DMS 273 treated with DMSO at 0.1 percent for 48 hours (cell line): ENCODE measurements at regions not wholly inside any gene's neighbourhood (a gene's known extent, or its start where the extent isn't known, plus 50 kb on each side); places are given as distances from the start of the nearest gene placed in this dataset.

Experiments
- DNase-seq: peaks from one replicate; lab custom pipeline; 2025; lab: John Stamatoyannopoulos, UW

DNA sequence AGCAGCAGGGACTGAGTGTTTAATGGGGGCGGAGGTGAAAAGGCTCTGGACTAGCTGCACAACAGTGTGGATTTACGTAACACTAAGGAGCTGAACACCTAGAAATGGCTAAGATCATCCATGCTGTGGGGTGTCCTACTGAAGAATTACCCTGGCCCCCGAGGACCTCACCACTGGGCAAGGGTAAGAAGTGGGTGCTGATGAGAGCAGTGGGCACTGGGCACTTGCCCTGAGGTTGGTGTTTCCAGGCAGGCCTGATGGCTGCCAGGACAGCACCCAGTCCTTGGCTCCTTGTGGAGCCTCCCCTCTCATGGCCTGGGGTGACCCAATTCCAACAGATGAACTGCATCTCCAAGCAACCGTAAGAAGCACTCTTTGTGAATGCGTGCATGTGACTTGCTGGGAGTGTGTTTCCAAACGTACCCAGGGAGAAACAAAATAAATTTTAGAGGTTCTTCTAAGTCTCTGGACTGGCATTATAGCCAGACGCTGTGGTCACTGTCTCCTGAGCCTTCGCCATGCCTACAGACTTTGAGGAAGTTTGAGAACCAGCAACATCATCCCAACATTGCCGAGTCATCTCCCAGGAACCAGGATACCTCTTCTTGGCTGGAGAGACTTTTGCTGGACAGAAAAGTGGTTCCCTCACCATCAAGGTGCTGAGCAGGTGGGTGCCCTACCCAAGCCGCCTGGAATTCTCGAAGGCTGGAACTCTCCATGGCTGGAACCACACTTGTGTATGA lies 245.9 kb downstream of the ERMARD start:
- DNase-seq: no peak

DNA sequence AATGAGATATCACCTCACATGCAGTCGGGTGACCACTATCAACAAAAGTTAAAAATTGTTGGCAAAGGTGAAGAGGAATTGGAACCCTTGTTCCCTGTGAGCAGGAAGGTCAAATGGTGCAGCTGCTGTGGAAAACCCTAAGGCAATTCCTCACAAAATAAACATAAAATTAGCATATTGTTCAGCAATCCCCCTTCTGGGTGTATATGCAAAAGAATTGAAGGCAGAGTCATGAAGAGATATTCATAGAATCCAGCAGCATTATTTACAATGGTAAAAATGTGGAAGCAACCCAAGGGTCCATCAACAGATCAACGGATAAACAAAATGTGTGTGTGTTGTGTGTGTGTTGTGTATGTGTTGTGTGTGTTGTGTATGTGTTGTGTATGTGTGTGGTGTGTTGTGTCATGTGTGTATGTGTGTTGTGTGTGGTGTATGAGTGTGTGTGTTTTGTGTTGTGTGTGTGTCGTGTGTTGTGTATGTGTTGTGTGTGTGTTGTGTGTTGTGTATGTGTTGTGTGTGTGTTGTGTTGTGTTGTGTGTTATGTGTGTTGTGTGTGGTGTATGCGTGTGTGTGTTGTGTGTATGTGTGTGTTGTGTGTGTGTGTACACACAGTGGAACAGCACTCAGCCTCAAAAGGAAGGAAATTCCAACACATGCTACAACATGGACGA lies 245.1 kb downstream of the ERMARD start:
- DNase-seq: no peak

DNA sequence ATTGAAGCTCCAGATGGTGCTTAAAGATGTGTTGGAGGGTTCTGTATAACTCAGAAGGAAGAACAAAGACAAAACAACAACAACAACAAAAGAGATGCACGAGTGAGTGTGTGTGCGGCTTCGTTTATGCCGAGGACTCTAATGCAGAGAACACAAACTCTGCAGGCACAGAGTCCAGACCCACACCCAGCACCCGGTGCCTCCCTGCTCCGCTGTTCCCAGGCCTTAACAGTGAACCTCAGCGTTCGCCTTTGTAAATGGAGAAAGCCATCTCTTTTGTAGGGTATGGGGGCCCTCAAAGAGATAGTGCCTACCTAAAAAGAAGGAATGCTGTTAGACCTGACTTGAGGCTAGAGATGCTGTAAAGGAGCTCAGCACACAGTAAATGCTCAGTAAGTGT lies 243.3 kb downstream of the ERMARD start:
- no peak for DNase-seq

DNA sequence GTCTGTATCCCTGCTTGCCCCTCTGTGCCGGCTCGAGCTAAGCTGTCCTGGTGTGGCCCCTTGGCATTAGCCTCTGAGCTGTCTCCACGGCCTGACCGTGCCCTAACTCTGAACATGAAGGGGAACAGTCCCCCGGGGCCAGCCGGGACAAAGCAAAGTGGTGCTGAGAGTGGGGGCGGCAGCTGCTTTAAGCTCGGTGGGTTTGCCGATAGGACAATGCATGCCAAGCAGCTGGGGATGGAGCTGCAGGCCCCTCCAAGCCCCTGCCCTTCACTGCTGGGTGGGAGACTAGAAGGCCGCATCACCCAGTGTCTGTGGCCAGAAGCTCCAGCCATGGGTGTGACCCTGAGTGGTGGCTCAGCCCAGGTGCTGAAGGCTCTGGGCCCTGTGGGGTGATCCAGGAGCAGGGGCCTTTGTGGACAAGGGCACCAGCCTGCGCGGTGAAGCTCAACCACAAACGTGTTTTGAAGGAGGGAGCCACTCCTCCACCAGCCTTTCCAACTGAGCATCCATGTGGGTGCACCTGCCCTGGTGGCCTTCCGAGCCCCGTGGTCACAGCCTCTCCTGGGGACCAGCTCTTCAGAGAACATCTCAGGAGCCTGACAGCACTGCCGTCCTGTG lies 242.5 kb downstream of the ERMARD start:
- no peak for DNase-seq

DNA sequence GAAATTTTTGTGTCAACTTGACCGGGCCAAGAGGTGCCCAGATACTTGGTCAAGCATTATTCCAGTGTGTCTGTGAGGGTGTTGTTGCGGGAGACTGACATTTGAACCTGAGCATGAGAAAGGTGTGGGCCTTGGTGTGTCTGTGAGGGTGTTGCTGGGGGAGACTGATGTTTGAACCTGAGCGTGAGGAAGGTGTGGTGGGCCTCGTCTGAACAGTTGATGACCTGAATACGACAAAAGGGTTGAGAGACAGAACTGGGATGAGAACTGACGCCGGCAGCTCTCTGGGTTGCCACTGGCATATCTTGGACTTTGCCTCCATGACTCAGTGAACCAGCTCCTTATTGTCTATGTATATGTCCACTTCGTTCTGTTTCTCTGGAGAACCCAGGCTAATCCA lies 240.5 kb downstream of the ERMARD start:
- DNase-seq: no peak

DNA sequence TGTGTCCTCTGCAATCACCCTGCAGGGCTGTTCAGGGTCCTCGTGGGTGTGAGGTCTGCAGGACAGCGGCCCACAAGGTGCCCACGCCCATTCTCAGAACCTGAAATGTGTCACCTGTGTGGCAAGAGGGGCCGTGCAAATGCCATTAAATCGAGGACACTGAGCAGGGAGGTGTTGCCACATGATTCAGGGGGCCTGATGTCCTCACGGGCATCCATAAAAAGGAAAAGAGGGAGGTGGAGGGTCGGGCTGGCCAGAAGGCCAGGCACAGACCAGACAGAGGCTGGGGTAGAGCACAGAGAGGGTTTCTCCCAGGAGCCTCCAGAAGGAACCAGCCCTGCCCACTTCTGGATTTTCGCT lies 239.6 kb downstream of the ERMARD start:
- no peak for DNase-seq

DNA sequence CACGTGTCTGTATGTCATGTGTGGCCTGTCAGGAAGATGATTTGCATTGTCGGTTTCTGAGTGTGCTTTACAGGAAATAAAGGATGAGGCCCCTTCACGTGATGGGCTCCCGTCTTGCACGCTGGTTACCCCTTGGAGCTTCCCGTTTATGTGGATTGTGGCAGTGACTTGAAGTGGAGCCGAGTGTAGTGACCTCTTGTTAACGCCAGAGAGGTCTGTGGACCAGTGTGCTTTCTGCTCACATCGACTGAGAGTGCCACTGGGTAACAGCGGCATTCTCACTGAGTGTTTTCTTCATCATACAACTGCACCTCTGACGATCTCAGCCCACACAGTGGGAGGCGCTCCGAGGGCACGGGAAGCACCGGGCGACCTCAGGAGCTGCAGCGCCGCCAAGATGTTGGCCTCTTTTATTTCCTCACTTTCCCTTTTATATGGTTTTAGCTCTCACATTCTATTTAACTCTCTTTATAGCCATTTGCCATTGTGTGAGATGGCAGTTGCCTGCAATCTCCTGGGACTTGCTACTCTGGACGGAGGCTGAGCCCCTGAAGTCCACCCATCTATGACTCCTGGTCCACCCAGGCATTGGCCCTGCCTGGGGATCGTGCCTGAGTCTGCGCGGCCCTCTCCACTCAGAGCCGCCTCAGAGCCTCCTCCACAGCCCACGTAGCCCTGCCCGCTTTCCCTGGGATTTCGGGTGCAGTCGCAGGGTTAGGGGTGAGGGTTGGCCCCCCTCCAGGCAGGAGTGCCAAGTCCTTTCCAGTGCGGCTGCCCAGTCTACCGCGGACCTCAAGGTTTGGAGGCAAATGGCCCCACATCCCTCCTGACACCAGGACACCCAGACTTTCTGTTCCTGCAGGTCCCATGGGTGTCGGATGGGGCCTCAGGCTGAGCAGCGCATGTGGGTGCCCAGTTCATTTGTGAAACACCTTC lies 238.9 kb downstream of the ERMARD start:
- no peak for DNase-seq

DNA sequence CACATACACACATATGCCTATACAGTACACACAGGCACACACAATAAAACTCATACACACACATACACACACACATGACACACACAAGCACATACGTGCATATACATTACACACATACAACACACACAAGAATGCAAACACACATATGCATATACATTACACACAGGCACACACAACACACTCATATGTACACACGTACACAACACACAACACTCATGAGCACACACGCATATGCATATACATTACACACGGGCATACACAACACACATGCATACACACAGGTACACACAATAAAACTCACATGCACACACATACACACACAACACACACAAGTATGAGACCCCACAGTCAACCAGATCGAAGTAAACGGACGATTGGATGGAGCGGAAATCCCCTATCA lies 238.2 kb downstream of the ERMARD start:
- DNase-seq: no peak

DNA sequence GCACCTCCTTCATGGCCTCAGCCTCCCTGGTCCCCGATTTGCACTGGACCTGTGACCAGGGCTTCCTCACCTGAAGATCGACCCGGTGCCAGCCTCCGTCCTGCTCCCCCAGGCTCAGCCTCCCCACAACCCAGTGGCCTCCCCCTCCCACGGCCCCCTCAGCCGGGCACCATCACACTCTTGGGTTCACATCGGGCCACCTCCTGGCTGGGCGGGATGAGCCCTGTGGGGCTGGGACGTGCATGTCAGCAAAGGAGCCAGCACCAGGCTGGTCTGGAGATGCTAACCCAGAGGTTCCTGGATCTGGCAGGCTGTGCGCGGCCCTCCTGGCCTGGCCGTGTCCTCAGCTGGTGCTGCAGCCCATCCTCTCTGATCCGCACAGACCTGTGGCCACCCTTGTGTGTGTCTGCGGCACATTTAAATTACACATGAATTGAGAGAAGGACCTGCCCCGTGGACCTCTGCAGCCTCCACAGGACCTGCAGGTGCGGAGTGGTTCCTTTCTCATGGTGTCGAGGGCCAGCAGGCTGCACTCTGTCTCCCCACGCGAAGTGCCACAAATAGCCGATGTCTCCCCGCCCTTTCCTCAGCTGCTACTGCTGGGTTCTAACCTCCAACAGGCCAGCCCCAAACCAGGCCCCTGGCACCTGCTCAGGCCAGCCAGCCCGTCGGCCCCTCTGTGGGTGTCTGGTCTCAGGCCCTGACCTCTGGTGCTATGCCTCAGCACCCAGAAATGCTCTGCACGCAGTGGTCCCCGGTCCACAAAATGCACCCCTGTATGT lies 237.5 kb downstream of the ERMARD start:
- DNase-seq: no peak

DNA sequence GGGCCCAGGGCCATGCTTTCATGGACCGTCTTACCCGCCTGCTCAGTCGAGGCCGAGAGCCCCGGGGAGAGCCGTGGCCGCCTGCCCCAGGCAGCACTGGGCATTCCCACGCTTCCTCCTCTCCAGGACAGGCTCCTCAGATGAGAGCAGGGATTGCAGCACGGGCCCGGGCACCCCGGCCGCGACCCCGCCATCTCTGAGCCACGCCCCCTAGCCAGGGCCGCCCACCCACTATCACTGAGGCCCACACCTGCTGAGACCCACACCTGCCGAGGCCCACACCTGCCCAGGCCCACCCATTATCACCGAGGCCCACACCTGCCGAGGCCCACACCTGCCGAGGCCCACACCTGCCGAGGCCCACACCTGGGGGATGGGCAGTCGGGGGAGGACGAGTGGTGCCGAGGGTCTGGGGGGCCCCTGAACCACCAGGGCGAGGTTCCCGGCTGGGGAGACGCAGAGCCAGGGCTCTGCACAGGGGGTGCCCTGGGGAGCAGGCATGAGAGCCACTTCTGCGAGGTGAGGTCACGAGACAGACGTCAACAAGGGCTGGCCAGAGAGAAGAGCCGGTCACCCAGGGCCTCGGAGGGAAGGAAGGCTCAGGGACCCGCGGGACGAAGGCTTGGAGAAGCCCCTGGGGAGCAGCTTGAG lies 235.6 kb downstream of the ERMARD start:
- DNase-seq: no peak

DNA sequence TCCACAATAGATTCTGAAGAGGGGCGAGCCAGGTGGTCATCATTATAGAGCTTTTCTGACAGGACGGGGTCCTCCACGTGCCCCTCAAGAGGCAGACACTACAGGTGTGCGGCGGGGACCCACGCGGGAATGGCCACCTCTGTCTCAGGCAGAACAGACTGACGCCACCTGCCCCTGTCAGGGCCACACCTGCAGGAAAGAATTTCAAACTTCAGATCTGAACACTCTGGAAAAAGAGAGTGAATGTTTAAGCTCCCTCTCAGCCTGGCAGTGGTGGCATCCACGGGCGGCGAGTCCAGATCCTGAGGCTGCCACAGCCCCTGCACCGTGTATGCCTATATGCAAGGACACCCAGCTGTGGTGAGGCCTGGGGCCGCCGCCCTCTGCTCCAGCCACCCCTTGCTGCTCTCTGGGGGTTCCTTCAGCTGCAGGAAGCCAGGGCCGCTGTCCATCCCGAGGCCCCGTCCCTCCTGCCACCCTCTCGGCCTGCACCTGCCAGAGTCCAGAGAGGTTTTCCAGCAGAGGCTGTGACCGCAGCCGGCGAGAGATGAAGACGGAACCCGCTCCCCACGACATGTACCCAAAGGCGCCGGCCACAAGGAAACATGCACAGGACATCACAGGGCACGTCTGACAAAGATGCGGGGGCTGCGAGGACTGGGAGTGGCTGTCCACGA lies 234.9 kb downstream of the ERMARD start:
- DNase-seq: no peak

DNA sequence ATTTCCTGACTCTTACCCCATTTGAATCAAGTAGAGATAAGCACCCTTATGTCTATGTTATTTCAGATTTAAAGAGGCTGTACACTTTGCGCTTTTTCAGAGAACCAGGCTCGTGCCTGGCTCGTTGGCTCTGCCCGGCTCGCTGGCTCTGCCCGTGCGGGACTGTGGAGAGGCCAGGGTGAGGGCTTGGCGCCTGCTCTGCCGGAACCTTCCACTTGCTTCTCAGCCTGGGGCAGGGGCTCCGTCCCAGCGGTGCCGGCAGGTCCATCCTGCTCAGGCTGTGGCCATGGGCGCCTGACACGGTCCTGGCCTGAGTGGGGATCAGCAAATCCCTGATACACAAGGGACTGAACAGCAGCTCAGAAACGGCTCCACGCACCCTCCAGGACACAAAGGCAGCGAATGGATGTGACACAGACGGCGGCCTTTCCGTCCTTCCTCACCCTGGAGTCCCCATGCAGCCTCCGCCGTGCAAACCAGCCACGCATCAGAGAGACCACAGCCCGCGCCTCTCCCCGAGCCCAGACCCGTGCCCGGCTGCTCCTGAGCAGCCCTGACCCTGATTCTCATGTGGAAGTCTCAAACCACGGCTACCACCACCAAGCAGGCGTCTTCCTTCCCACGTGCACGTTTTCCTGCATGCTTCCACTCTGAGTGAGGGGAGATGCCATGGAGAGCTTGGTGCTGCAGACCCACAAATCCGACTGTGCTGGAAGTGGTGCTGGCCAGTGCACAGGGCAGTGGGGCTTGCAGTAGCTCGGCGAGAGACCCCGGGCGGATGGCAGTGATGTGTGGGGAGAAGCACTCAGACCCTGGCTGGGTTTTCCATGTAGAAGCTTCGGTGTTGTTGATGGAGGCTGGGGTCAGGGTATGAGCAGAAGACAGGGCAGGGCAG lies 233.9 kb downstream of the ERMARD start:
- no peak for DNase-seq

DNA sequence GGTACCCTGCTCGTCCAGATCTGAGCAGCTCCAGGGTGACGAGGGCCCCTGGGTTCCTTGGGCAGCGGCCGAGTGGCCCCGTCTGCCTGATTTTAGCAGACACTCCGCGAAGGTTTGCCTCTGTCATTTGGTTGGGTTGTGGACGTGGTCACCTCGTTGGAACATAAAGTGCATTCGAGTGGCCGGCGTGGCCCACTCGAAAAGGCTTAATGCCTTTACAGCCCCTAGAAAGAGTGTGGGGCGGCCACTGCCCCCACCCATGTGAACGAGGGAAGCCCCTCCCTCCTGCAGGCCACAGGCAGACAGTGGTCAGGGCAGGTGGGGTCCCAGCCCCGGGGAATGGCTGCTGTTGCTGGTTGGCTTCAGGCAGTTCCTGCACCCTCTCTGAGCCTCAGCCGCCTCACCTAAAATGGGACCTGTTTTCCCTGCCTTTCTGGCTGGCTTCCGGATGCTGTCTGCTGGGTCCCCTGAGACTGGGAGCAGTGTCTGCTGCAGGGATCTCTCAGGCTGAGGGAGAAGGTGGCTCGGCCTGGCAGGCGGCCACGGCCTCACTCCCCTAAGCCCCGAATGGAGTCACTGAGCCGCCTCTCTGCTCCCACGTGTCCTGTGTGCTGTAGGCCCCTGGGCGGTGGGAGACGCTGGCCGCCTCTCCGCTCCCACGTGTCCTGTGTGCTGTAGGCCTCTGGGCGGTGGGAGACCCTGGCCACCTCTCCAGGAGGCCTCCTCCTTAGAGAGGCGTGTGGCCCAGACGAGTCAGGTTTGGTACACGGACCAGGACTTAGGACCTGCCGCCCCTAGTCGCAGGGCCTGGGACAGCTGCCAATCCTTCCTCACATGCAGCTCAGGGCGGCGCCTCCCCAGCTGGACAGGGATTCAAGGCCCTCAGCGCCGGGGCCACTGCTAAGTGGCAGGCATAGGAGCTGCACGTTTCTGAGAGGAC lies 233.0 kb downstream of the ERMARD start:
- DNase-seq: no peak

DNA sequence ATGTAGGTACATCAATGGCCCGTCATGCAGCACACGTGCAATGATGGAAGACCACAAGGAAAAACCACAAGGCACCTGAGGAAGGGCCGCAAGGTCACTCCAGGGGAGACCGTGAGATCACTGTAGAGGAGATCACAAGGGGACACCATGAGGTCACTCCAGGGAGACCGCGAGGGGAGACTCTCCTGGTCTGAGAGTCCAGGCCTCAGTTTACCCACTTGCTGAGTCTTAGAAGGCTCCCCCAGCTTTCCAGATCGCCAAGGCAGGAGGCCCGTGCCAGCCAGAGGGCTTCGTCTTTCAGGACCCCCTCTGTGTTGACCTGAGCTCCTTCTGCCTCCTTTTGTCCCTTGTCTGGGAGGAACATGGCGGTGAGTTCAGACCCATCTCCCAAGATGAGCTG lies 232.2 kb downstream of the ERMARD start:
- DNase-seq: no peak

DNA sequence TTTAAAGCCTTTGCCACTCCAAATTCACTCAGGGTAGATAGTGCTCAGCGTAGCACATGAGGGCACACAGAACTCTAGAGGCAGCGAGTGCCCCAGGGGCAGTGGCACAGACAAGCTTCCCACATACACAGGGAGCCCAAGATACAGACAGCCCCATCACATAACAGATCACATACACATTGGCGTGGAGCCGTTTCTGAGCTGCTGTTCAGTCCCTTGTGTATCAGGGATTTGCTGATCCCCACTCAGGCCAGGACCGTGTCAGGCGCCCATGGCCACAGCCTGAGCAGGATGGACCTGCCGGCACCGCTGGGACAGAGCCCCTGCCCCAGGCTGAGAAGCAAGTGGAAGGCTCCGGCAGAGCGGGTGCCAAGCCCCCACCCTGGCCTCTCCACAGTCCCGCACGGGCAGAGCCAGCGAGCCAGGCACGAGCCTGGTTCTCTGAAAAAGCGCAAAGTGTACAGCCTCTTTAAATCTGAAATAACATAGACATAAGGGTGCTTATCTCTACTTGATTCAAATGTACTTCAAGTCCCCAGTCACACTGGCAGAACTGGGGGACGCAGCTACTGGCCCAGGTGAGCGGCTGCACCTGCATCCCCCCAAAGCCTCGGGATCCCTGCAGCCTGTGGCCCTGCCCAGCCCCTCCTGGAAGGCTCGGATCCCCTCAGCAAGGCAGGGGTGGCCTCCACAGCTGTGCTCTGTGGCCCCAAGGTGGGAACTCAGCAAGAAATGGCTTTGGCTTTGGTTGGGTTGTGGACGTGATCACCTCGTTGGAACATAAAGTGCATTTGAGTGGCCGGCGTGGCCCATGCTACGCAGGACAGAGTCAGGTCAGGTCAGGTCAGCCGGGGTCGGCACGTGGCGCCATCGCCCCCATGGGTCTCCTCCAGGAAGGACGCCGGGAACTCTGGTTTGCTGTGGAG lies 231.3 kb downstream of the ERMARD start:
- DNase-seq: no peak

DNA sequence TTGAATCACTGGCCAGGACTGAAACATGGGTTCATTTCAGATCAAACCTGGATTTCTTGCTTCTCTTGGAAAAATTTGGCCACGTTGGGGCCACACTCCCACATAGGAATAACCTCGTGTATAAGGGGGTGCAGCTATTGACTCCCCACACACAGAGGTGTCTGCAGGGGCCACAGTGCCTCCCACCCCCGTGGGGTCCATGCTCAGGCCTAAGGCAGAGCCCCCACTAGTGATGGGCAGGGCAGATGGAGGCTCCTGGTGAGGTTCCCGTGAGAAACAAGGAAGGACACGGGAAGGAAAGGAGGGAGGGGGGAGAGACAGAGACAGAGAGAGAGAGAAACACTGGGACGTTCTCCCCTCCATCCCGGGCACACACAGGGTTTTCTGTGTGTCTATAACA lies 230.5 kb downstream of the ERMARD start:
- DNase-seq: no peak

DNA sequence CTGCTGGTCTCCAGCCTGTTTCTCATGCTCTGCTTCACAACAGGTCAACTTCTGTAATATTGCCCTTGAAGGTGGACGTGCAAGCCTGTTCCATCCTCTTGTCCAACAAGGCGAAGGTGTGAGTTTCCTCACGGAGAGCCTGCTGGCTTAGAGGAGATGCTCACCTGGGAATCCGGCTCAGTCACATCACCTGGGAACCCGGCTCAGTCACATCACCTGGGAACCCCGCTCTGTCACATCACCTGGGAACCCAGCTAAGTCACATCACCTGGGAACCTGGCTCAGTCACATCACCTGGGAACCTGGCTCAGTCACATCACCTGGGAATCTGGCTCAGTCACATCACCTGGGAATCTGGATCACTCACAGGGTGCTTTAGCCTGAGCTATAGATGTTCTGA lies 230.1 kb downstream of the ERMARD start:
- no peak for DNase-seq
